Esophagus muscularis mucosa (tissue), 4 donors: ENCODE measurements at regions not wholly inside any gene's neighbourhood (a gene's known extent, or its start where the extent isn't known, plus 50 kb on each side); places are given as distances from the start of the nearest gene placed in this dataset.

Experiments used
- CTCF ChIP-seq, 3 experiments: fragments of 200-600 bp in 2 of 3; fragments of 450-650 bp in 1 of 3; sonication (generic) in 2 of 3; IDR thresholded peaks; one replicate each; pipeline ENCODE4 v1.5.1; 2017 to 2019; ENCODE audit warnings: antibody characterized with exemption in 3 of 3, mild to moderate bottlenecking in 2 of 3, moderate library complexity in 1 of 3
- EP300 ChIP-seq: sonication (generic); formaldehyde crosslinking; IDR thresholded peaks from one replicate; pipeline ENCODE4 v1.6.1; 2017; ENCODE audit warnings: antibody characterized with exemption
- POLR2A ChIP-seq: fragments of 450-650 bp; IDR thresholded peaks from one replicate; pipeline ENCODE4 v1.6.1; 2017; ENCODE audit warnings: antibody characterized with exemption, moderate library complexity, mild to moderate bottlenecking, low read depth
- POLR2AphosphoS5 ChIP-seq, 2 donors: sonication (generic); formaldehyde crosslinking; IDR thresholded peaks; one replicate each; pipeline ENCODE4 v1.6.1; 2017; ENCODE audit warnings: antibody characterized with exemption in 2 of 2

DNA sequence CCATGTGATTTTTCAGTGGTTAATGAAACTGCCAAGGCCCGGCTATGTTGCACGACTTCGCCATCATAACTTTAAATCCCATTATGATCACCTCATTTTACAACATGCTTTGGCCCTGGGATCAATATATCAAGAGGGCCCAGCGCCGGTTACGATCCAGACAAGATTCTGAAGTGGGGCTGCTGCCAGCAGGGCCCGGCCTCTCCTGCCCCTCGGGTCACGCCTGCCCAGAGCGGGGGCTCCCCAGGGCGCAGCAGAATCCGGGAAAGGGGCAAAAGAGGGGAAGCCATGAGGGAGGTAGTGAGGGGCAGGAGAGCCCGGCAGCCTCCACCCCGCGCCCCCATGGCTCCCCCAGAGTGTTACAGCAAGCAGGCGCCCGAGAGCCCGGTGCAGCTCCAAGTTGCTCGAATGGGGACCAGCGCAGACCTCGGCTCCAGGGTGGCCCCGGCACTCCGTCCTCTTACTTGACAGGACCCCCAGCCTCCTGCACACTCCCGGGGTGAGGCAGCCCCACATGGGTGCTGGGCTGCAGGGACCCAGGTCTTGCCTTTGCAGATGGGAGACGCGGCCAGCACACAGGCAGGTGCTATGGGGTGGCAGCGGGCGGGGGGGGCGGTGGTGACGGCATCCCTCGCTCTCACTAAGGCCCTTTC lies 129.8 kb upstream of the NKX1-1 start:
- TF ChIP-seq CTCF (IDR thresholded peaks at IDR 0.05) (no peak), POLR2A (no peak), POLR2AphosphoS5 (IDR thresholded peaks at IDR 0.05) (no peak), EP300 (no peak)
